Stimulated activated naive CD4-positive, alpha-beta T cell treated with Interleukin-2 at 50 U/mL for 16 hours (primary cell): ENCODE measurements at regions not wholly inside any gene's neighbourhood (a gene's known extent, or its start where the extent isn't known, plus 50 kb on each side); places are given as distances from the start of the nearest gene placed in this dataset.

Source experiments
- DNase-seq: peaks from one replicate; lab custom pipeline; 2025; lab: John Stamatoyannopoulos, UW

GRCh38 chr20:60478533-60478932, 520.3 kb downstream of the CDH26 start:
- no peak for DNase-seq

GRCh38 chr20:60480950-60481742, 522.9 kb downstream of the CDH26 start:
- DNase-seq = no peak

- DNase-seq = no peak
Measured at GRCh38 chr20:60481743-60482133, 523.5 kb downstream of the CDH26 start.

- no peak for DNase-seq
Measured at GRCh38 chr20:60482221-60483008, 524.2 kb downstream of the CDH26 start.

GRCh38 chr20:60483371-60483770, 525.1 kb downstream of the CDH26 start:
- no peak for DNase-seq

- no peak for DNase-seq
Measured at GRCh38 chr20:60484316-60484715, 526.1 kb downstream of the CDH26 start.

- no peak for DNase-seq
Measured at GRCh38 chr20:60485012-60485760, 527.0 kb downstream of the CDH26 start.

- no peak for DNase-seq
Measured at GRCh38 chr20:60486315-60486714, 528.1 kb downstream of the CDH26 start.

GRCh38 chr20:60486937-60487336, 528.7 kb downstream of the CDH26 start:
- DNase-seq = no peak

- no peak for DNase-seq
Measured at GRCh38 chr20:60490217-60491050, 532.2 kb downstream of the CDH26 start.

- no peak for DNase-seq
Measured at GRCh38 chr20:60491051-60491581, 532.9 kb downstream of the CDH26 start.

GRCh38 chr20:60494476-60494875, 536.3 kb downstream of the CDH26 start:
- DNase-seq = no peak

GRCh38 chr20:60497298-60498035, 539.2 kb downstream of the CDH26 start:
- DNase-seq = no peak

- DNase-seq = no peak
Measured at GRCh38 chr20:60500038-60500701, 541.9 kb downstream of the CDH26 start.

- no peak for DNase-seq
Measured at GRCh38 chr20:60501048-60501447, 542.8 kb downstream of the CDH26 start.

GRCh38 chr20:60502881-60503280, 544.7 kb downstream of the CDH26 start:
- DNase-seq = no peak

GRCh38 chr20:60505423-60505822, 547.2 kb downstream of the CDH26 start:
- DNase-seq = no peak

- no peak for DNase-seq
Measured at GRCh38 chr20:60506061-60506460, 547.8 kb downstream of the CDH26 start.

GRCh38 chr20:60507087-60507694, 549.0 kb downstream of the CDH26 start:
- no peak for DNase-seq

GRCh38 chr20:60509407-60509806, 551.2 kb downstream of the CDH26 start:
- DNase-seq = no peak
